H9 (cell line): ENCODE measurements at regions not wholly inside any gene's neighbourhood (a gene's known extent, or its start where the extent isn't known, plus 50 kb on each side); places are given as distances from the start of the nearest gene placed in this dataset.

ENCODE experiments used
- DNase-seq: peaks from one replicate; pipeline ENCODE4 v3.0.0-alpha.2; 2017
- H2AFZ ChIP-seq: one replicate; pipeline ENCODE4 v1.6.1; 2013; ENCODE audit warnings: mild to moderate bottlenecking, low read length, control low read depth, moderate library complexity
- H2AK5ac ChIP-seq: 2 replicates; pipeline ENCODE4 v1.6.1; 2013; ENCODE audit warnings: low read length, control low read depth, mixed read lengths; ENCODE audit not compliant: insufficient read length
- H2BK120ac ChIP-seq: one replicate; pipeline ENCODE4 v1.6.1; 2013; ENCODE audit warnings: low read depth, mild to moderate bottlenecking, low read length, control low read depth, inconsistent platforms; ENCODE audit not compliant: poor library complexity, severe bottlenecking
- H2BK12ac ChIP-seq: 2 replicates; pipeline ENCODE4 v1.6.1; 2013; ENCODE audit warnings: low read length, control low read depth, mixed read lengths, low read depth; ENCODE audit not compliant: insufficient read length
- H2BK15ac ChIP-seq: 2 replicates; pipeline ENCODE4 v1.6.1; 2013; ENCODE audit warnings: low read depth, low read length, control low read depth
- H2BK20ac ChIP-seq: one replicate; pipeline ENCODE4 v1.6.1; 2013; ENCODE audit warnings: low read depth, mild to moderate bottlenecking, low read length, control low read depth, inconsistent platforms; ENCODE audit not compliant: poor library complexity, severe bottlenecking
- H2BK5ac ChIP-seq: 2 replicates; pipeline ENCODE4 v1.6.1; 2013; ENCODE audit warnings: low read length, control low read depth, mixed read lengths; ENCODE audit not compliant: insufficient read length
- H3K14ac ChIP-seq: 2 replicates; pipeline ENCODE4 v1.6.1; 2013; ENCODE audit warnings: low read length, control low read depth; ENCODE audit not compliant: insufficient read depth
- H3K18ac ChIP-seq: 2 replicates; pipeline ENCODE4 v1.6.1; 2013; ENCODE audit warnings: low read depth, mild to moderate bottlenecking, mixed read lengths, low read length, control low read depth; ENCODE audit not compliant: insufficient read length
- H3K23ac ChIP-seq: 2 replicates; pipeline ENCODE4 v1.6.1; 2013; ENCODE audit warnings: low read length, control low read depth, mixed read lengths, low read depth; ENCODE audit not compliant: insufficient read length
- H3K23me2 ChIP-seq: 2 replicates; pipeline ENCODE4 v1.6.1; 2013; ENCODE audit warnings: low read depth, mild to moderate bottlenecking, mixed read lengths, low read length, control low read depth; ENCODE audit not compliant: insufficient read length, poor library complexity, severe bottlenecking
- H3K27ac ChIP-seq: 2 replicates; pipeline ENCODE4 v1.5.1; 2013; ENCODE audit warnings: low read length, control low read depth, mixed read lengths, low read depth; ENCODE audit not compliant: insufficient read length
- H3K27me3 ChIP-seq: 2 replicates; pipeline ENCODE4 v1.6.1; 2013; ENCODE audit warnings: low read length, control low read depth, inconsistent platforms; ENCODE audit not compliant: insufficient read depth
- H3K4ac ChIP-seq: 2 replicates; pipeline ENCODE4 v1.6.1; 2013; ENCODE audit warnings: low read depth, mild to moderate bottlenecking, control low read depth, inconsistent platforms, low read length, moderate library complexity
- H3K4me1 ChIP-seq: 2 replicates; pipeline ENCODE4 v1.6.1; 2013; ENCODE audit warnings: low read length, control low read depth, inconsistent platforms; ENCODE audit not compliant: insufficient read depth
- H3K4me2 ChIP-seq: 2 replicates; pipeline ENCODE4 v1.6.1; 2013; ENCODE audit warnings: low read length, control low read depth, mixed read lengths; ENCODE audit not compliant: insufficient read length, insufficient read depth
- H3K56ac ChIP-seq: 2 replicates; pipeline ENCODE4 v1.6.1; 2013; ENCODE audit warnings: low read depth, mild to moderate bottlenecking, mixed read lengths, low read length, control low read depth; ENCODE audit not compliant: insufficient read length
- H3K79me1 ChIP-seq: 2 replicates; pipeline ENCODE4 v1.6.1; 2013; ENCODE audit warnings: low read depth, mild to moderate bottlenecking, moderate library complexity, low read length, control low read depth, inconsistent platforms; ENCODE audit not compliant: insufficient read depth, poor library complexity, severe bottlenecking
- H3K79me2 ChIP-seq: 2 replicates; pipeline ENCODE4 v1.6.1; 2013; ENCODE audit warnings: low read length, control low read depth, inconsistent platforms; ENCODE audit not compliant: insufficient read depth
- H3K9ac ChIP-seq: 2 replicates; pipeline ENCODE4 v1.6.1; 2013; ENCODE audit warnings: low read length, control low read depth, mixed read lengths; ENCODE audit not compliant: insufficient read length; ENCODE audit errors: extremely low read depth
- H3K9me3 ChIP-seq: one replicate; pipeline ENCODE4 v1.6.1; 2013; ENCODE audit warnings: low read depth, low read length, inconsistent platforms; ENCODE audit not compliant: control insufficient read depth
- H3T11ph ChIP-seq: one replicate; pipeline ENCODE4 v1.6.1; 2013; ENCODE audit warnings: mild to moderate bottlenecking, low read length, control low read depth, inconsistent platforms
- H4K20me1 ChIP-seq: one replicate; pipeline ENCODE4 v1.6.1; 2013; ENCODE audit not compliant: control insufficient read depth, insufficient read length, insufficient read depth
- H4K5ac ChIP-seq: 2 replicates; pipeline ENCODE4 v1.6.1; 2013; ENCODE audit warnings: low read depth, mild to moderate bottlenecking, mixed read lengths, low read length, control low read depth; ENCODE audit not compliant: insufficient read length
- H4K8ac ChIP-seq: replicated peaks from 2 replicates; pipeline ENCODE4 v1.6.1; 2013; ENCODE audit warnings: low read length, control low read depth, mixed read lengths, low read depth; ENCODE audit not compliant: insufficient read length
- H4K91ac ChIP-seq: 2 replicates; pipeline ENCODE4 v1.6.1; 2013; ENCODE audit warnings: low read depth, mild to moderate bottlenecking, moderate library complexity, mixed read lengths, low read length, control low read depth; ENCODE audit not compliant: insufficient read length
- H3K27ac Mint-ChIP-seq, 3 experiments: 2 replicates in 2 of 3; 3 replicates in 1 of 3; pipeline ENCODE4 v1.8.0; 2020 to 2021; ENCODE audit warnings: mixed read lengths in 3 of 3, mild to moderate bottlenecking in 1 of 3, moderate library complexity in 1 of 3
- H3K27me3 Mint-ChIP-seq: 2 replicates; pipeline ENCODE4 v1.8.0; 2021; ENCODE audit warnings: low read depth, mild to moderate bottlenecking, moderate library complexity, mixed read lengths
- H3K36me3 Mint-ChIP-seq, 3 experiments: 2 replicates in 2 of 3; 3 replicates in 1 of 3; pipeline ENCODE4 v1.8.0; 2020 to 2021; ENCODE audit warnings: low read depth in 3 of 3, mixed read lengths in 3 of 3; ENCODE audit not compliant: insufficient read depth in 1 of 3
- H3K4me1 Mint-ChIP-seq, 2 experiments: 2 replicates each; pipeline ENCODE4 v1.8.0; 2020; ENCODE audit warnings: mixed read lengths in 2 of 2
- H3K4me3 Mint-ChIP-seq, 2 experiments: 2 replicates in 1 of 2; 3 replicates in 1 of 2; pipeline ENCODE4 v1.8.0; 2020 to 2021; ENCODE audit warnings: mild to moderate bottlenecking in 2 of 2, mixed read lengths in 2 of 2, moderate library complexity in 1 of 2
- H3K9me3 Mint-ChIP-seq, 2 experiments: 2 replicates in 1 of 2; 3 replicates in 1 of 2; pipeline ENCODE4 v1.8.0; 2020; ENCODE audit warnings: mild to moderate bottlenecking in 2 of 2, mixed read lengths in 2 of 2, moderate library complexity in 1 of 2
- TF ChIP-seq, protein P1 (sequence below): fragments of 200-600 bp; sonication (generic); conservative IDR thresholded peaks from 3 replicates; pipeline ENCODE4 v1.8.0; 2021; ENCODE audit warnings: antibody characterized with exemption, mild to moderate bottlenecking

- H2BK12ac ChIP-seq, result no peak overlapping the region
- H3K4me1 ChIP-seq, result no peaks in the 10 kb centered on the region
- no peak overlapping the region for H2BK120ac ChIP-seq
- H4K8ac ChIP-seq, result no peak overlapping the region
- no peak for DNase-seq
- no peak overlapping the region for H2BK20ac ChIP-seq
- no peak overlapping the region for H3K56ac ChIP-seq
- H2BK15ac ChIP-seq, result no peak overlapping the region
- H4K91ac ChIP-seq, result no peak overlapping the region
- H3T11ph ChIP-seq, result no peak overlapping the region
- H4K5ac ChIP-seq, result no peak overlapping the region
- H4K20me1 ChIP-seq, result no peaks in the 10 kb centered on the region
- H2BK5ac ChIP-seq, result no peak overlapping the region
- no peaks in the 10 kb centered on the region for H3K23me2 ChIP-seq
- H3K9me3 ChIP-seq, result no peaks in the 10 kb centered on the region
- H3K79me1 ChIP-seq, result no peaks in the 10 kb centered on the region
- Mint-ChIP-seq H3K4me1 (no peaks in the 10 kb centered on the region; a peak in 1 of 4 replicates), H3K27me3 (0 out of 2 replicates have a peak, but pooled peaks cover 3% of the 10 kb centered on the region), H3K36me3 (peaks cover 0 to 14% (median 8%) of the 10 kb centered on the region in 3 experiments), H3K9me3 (peaks cover 15 to 16% of the 10 kb centered on the region in 2 experiments; a peak in 4 of 5 replicates), H3K4me3 (no peak overlapping the region), H3K27ac (no peak overlapping the region)
- H2AFZ ChIP-seq, result no peak overlapping the region
- no peaks in the 10 kb centered on the region for H3K27me3 ChIP-seq
- no peak overlapping the region for H3K4ac ChIP-seq
- TF ChIP-seq, protein P1, sequence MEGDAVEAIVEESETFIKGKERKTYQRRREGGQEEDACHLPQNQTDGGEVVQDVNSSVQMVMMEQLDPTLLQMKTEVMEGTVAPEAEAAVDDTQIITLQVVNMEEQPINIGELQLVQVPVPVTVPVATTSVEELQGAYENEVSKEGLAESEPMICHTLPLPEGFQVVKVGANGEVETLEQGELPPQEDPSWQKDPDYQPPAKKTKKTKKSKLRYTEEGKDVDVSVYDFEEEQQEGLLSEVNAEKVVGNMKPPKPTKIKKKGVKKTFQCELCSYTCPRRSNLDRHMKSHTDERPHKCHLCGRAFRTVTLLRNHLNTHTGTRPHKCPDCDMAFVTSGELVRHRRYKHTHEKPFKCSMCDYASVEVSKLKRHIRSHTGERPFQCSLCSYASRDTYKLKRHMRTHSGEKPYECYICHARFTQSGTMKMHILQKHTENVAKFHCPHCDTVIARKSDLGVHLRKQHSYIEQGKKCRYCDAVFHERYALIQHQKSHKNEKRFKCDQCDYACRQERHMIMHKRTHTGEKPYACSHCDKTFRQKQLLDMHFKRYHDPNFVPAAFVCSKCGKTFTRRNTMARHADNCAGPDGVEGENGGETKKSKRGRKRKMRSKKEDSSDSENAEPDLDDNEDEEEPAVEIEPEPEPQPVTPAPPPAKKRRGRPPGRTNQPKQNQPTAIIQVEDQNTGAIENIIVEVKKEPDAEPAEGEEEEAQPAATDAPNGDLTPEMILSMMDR, result no peak
- H3K18ac ChIP-seq, result no peak overlapping the region
- no peak overlapping the region for H3K9ac ChIP-seq
- no peak overlapping the region for H3K14ac ChIP-seq
- no peak overlapping the region for H3K27ac ChIP-seq
- H2AK5ac ChIP-seq, result no peak overlapping the region
- no peak overlapping the region for H3K4me2 ChIP-seq
- H3K23ac ChIP-seq, result no peak overlapping the region
- H3K79me2 ChIP-seq, result no peaks in the 10 kb centered on the region
Measured at GRCh38 chr14:34277191-34277590, 184.8 kb downstream of the SPTSSA start.
